OCI-LY7 (cell line): ENCODE measurements at regions not wholly inside any gene's neighbourhood (a gene's known extent, or its start where the extent isn't known, plus 50 kb on each side); places are given as distances from the start of the nearest gene placed in this dataset. TPM values are rescaled to one million over a fixed set of nuclear protein-coding genes. Genes with fewer than 3 reads are reported as not detected.

Source experiments
- BruUV-seq: library from RNA; stranded (reverse); fragments of 400-500 nt; replicated peaks from 2 replicates; lab custom pipeline; 2021; lab: Mats Ljungman, UMichigan
- CTCF ChIA-PET: fragments of 300-600 bp; sonication (Branson Sonifier 250); formaldehyde crosslinking; loops from one replicate; lab custom pipeline; 2022; ENCODE audit warnings: antibody characterized with exemption; ENCODE audit not compliant: unreplicated experiment; lab: Charles Lee
- POLR2A ChIA-PET: fragments of 300-600 bp; sonication (Branson Sonifier 250); formaldehyde crosslinking; loops from one replicate; lab custom pipeline; 2022; ENCODE audit warnings: antibody characterized with exemption; lab: Charles Lee
- DNase-seq: peaks from one replicate; pipeline ENCODE4 v3.0.0-alpha.2; 2015; ENCODE audit warnings: low spot score
- H2AFZ ChIP-seq: fragments of 200-600 bp; sonication (generic), shearing (Covaris generic); 2 replicates; pipeline ENCODE4 v1.6.1; 2014; ENCODE audit warnings: mild to moderate bottlenecking, antibody characterized with exemption, low read length, moderate library complexity
- H3K27ac ChIP-seq: fragments of 200-600 bp; sonication (generic); 2 replicates; pipeline ENCODE4 v1.5.1; 2014; ENCODE audit warnings: mixed run types, low read depth, mild to moderate bottlenecking, moderate library complexity, low read length, inconsistent platforms; ENCODE audit not compliant: poor library complexity, severe bottlenecking
- H3K36me3 ChIP-seq: fragments of 200-600 bp; sonication (generic); 2 replicates; pipeline ENCODE4 v1.6.1; 2014; ENCODE audit warnings: mild to moderate bottlenecking, antibody characterized with exemption, low read length, moderate library complexity, mixed read lengths; ENCODE audit not compliant: insufficient read depth
- H3K4me1 ChIP-seq: fragments of 200-600 bp; sonication (generic); 2 replicates; pipeline ENCODE4 v1.5.1; 2014; ENCODE audit warnings: mild to moderate bottlenecking, low read length; ENCODE audit not compliant: insufficient read depth, poor library complexity, severe bottlenecking
- H3K4me2 ChIP-seq: fragments of 200-600 bp; sonication (generic); 2 replicates; pipeline ENCODE4 v1.6.1; 2014; ENCODE audit warnings: mild to moderate bottlenecking, low read length
- H3K4me3 ChIP-seq: fragments of 200-600 bp; sonication (generic); 2 replicates; pipeline ENCODE4 v1.5.1; 2014; ENCODE audit warnings: mild to moderate bottlenecking, low read depth, low read length; ENCODE audit not compliant: poor library complexity, severe bottlenecking
- H3K79me2 ChIP-seq: fragments of 200-600 bp; sonication (generic); 2 replicates; pipeline ENCODE4 v1.6.1; 2016; ENCODE audit warnings: low read depth, mild to moderate bottlenecking, low read length, moderate library complexity, mixed read lengths; ENCODE audit not compliant: insufficient read depth
- H3K9me2 ChIP-seq: fragments of 200-600 bp; sonication (generic); 2 replicates; pipeline ENCODE4 v1.6.1; 2016; ENCODE audit warnings: mild to moderate bottlenecking, low read length, mixed read lengths; ENCODE audit not compliant: insufficient read depth
- H3K9me3 ChIP-seq: fragments of 200-600 bp; sonication (generic); 2 replicates; pipeline ENCODE4 v1.6.1; 2014; ENCODE audit warnings: mild to moderate bottlenecking, mixed run types, low read length, mixed read lengths
- H4K20me1 ChIP-seq: fragments of 200-600 bp; sonication (generic); 2 replicates; pipeline ENCODE4 v1.6.1; 2014; ENCODE audit warnings: mild to moderate bottlenecking, antibody characterized with exemption, low read length, moderate library complexity, mixed read lengths; ENCODE audit not compliant: insufficient read depth
- EZH2phosphoT487 ChIP-seq: fragments of 200-600 bp; sonication (generic); IDR thresholded peaks from 2 replicates; pipeline ENCODE4 v1.6.1; 2018; ENCODE audit warnings: low read depth, borderline replicate concordance, mild to moderate bottlenecking, mixed run types, antibody characterized with exemption, low read length, moderate library complexity, mixed read lengths
- intact Hi-C: fragments of 100-400 bp; cut with micrococcal nuclease; formaldehyde crosslinking; loops from one replicate; pipeline ENCODE4 v1.10.0; 2022; ENCODE audit not compliant: unreplicated experiment
- small RNA-seq: library from RNA; depleted of rRNA; stranded (forward); fragments of <200 nt; gene quantifications from one replicate; pipeline ENCODE3, GENCODE V24; 2014
- TF ChIP-seq, protein P1 (sequence below): fragments of 200-600 bp; sonication (generic); conservative IDR thresholded peaks from 2 replicates; pipeline ENCODE4 v1.5.1; 2014; ENCODE audit warnings: mild to moderate bottlenecking, antibody characterized with exemption, low read length, moderate library complexity, mixed read lengths

DNA sequence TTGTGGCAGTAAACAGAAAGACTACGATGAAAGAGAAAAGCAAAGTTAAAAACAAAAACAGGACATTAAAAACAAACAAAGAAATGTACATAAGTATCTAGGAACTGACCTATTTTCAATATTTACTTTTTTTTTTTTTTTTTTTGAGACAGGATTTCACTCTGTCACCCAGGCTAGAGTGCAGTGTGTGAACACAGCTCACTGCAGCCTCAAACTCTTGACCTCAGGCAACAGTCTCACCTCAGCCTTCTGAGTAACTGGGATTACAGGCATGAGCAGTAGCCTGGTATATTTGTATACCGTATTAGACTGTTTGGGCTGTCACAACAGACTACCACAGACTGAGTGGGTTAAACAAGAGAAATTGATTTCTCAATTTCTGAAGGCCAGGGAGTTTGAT lies 1189.1 kb downstream of the CDH9 start:
- Histone ChIP-seq H3K4me2 (no peak overlapping the region), H2AFZ (no peak overlapping the region), H3K4me3 (no peak overlapping the region), H3K9me3 (no peaks in the 10 kb centered on the region), H3K27ac (no peak overlapping the region), H3K4me1 (no peaks in the 10 kb centered on the region), H3K79me2 (no peaks in the 10 kb centered on the region), H3K36me3 (no peaks in the 10 kb centered on the region), H3K9me2 (no peaks in the 10 kb centered on the region), H4K20me1 (no peaks in the 10 kb centered on the region)
- POLR2A ChIA-PET, result no interaction called here
- BruUV-seq, result no TSS peak
- DNase-seq, result no peak
- no peak for TF ChIP-seq EZH2phosphoT487
- TF ChIP-seq, protein P1, sequence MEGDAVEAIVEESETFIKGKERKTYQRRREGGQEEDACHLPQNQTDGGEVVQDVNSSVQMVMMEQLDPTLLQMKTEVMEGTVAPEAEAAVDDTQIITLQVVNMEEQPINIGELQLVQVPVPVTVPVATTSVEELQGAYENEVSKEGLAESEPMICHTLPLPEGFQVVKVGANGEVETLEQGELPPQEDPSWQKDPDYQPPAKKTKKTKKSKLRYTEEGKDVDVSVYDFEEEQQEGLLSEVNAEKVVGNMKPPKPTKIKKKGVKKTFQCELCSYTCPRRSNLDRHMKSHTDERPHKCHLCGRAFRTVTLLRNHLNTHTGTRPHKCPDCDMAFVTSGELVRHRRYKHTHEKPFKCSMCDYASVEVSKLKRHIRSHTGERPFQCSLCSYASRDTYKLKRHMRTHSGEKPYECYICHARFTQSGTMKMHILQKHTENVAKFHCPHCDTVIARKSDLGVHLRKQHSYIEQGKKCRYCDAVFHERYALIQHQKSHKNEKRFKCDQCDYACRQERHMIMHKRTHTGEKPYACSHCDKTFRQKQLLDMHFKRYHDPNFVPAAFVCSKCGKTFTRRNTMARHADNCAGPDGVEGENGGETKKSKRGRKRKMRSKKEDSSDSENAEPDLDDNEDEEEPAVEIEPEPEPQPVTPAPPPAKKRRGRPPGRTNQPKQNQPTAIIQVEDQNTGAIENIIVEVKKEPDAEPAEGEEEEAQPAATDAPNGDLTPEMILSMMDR, result no peak
- intact Hi-C loops, result no loop called here
- CTCF ChIA-PET, result no interaction called here

DNA sequence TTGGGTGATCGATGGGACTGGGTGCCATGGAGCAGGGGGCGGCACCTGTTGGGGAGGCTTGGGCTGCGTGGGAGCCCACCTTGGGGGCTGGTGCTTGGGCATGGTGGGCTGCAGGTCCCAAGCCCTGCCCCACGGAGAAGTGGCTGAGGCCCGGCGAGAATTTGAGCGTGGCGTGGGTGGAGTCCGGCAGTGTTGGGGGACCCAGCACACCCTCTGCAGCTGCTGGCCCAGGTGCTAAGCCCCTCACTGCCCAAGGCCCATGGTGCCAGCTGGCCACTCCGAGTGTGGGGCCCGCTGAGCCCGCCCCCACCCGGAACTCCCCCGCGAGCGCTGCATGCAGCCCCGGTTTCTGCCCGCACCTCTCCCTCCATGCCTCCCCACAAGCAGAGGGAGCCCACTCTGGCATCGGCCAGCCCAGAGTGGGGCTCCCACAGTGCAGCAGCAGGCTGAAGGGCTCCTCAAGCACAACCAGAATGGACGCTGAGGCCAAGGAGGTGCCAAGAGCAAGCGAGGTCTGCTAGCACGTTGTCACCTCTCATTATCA lies 1178.6 kb upstream of the CDH10 start:
- no peak overlapping the region for H3K4me3 ChIP-seq
- H3K4me1 ChIP-seq, result no peaks in the 10 kb centered on the region
- ChIA-PET POLR2A (no interaction called here), CTCF (no interaction called here)
- DNase-seq, result no peak
- H2AFZ ChIP-seq, result no peak overlapping the region
- H3K4me2 ChIP-seq, result no peak overlapping the region
- no peaks in the 10 kb centered on the region for H4K20me1 ChIP-seq
- intact Hi-C loops, result no loop called here
- no TSS peak for BruUV-seq
- no peaks in the 10 kb centered on the region for H3K79me2 ChIP-seq
- no peaks in the 10 kb centered on the region for H3K9me2 ChIP-seq
- no peak overlapping the region for H3K27ac ChIP-seq
- no peak for TF ChIP-seq EZH2phosphoT487
- TF ChIP-seq, protein P1, result no peak
- no peaks in the 10 kb centered on the region for H3K36me3 ChIP-seq
- H3K9me3 ChIP-seq, result no peaks in the 10 kb centered on the region

Small RNAs in the stretch of these regions (small RNA-seq; reads per million reads assigned to genes)
- gene AC113347.2 (not detected), gene AC113347.3 (not detected), gene RNU4-43P (not detected)
